Spleen (tissue), 7 donors: ENCODE measurements at regions not wholly inside any gene's neighbourhood (a gene's known extent, or its start where the extent isn't known, plus 50 kb on each side); places are given as distances from the start of the nearest gene placed in this dataset.

Source experiments
- POLR2A ChIP-seq, 3 donors: fragments of 450-650 bp; IDR thresholded peaks; one replicate each; pipeline ENCODE4 v1.5.1; 2017; ENCODE audit warnings: antibody characterized with exemption in 3 of 3, mild to moderate bottlenecking in 1 of 3
- TF ChIP-seq, protein P1 (sequence below), 11 experiments: fragments of 200-600 bp in 7 of 11; fragments of 450-650 bp in 4 of 11; sonication (generic) in 4 of 11; IDR thresholded peaks in 8 of 11; conservative IDR thresholded peaks in 3 of 11; 1 replicate in 7 of 11; 2 replicates in 4 of 11; pipeline versions ENCODE4 v1.4.0 to v1.8.0; 2016 to 2021; ENCODE audit warnings: antibody characterized with exemption in 11 of 11, inconsistent platforms in 4 of 11, mild to moderate bottlenecking in 1 of 11
- donor health status: DM: no; HTN: no; CAD: no; lungs with moderate emphysema.
- donor health status: DM: no; HTN: no; CAD: no.
- donor health status: DM: no; HTN: no; CAD: no.

DNA sequence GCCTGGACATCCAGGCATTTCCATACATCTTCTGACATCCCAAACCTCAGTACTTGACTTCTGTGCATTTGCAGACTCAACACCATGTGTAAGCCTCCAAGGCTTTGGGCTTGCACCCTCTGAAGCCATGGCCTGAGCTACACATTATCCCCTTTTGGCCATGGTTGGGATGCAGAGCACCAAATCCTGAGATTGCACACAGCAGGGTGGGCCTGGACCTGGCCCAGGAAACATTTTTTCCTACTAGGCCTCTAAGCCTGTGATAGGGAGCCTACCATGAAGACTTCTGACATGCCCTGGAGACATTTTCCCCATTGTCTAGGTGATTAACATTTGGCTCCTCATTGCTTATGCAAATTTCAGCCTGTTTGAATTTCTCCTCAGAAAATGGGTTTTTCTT, 853.4 kb upstream of the SPRY2 start:
- TF ChIP-seq, protein P1, sequence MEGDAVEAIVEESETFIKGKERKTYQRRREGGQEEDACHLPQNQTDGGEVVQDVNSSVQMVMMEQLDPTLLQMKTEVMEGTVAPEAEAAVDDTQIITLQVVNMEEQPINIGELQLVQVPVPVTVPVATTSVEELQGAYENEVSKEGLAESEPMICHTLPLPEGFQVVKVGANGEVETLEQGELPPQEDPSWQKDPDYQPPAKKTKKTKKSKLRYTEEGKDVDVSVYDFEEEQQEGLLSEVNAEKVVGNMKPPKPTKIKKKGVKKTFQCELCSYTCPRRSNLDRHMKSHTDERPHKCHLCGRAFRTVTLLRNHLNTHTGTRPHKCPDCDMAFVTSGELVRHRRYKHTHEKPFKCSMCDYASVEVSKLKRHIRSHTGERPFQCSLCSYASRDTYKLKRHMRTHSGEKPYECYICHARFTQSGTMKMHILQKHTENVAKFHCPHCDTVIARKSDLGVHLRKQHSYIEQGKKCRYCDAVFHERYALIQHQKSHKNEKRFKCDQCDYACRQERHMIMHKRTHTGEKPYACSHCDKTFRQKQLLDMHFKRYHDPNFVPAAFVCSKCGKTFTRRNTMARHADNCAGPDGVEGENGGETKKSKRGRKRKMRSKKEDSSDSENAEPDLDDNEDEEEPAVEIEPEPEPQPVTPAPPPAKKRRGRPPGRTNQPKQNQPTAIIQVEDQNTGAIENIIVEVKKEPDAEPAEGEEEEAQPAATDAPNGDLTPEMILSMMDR (IDR thresholded peaks at IDR 0.05 in 8 of 11, conservative IDR thresholded peaks at IDR 0.05 in 3 of 11): no peak
- TF ChIP-seq POLR2A (IDR thresholded peaks at IDR 0.05): no peak
